GM12891 (cell line): ENCODE measurements at regions not wholly inside any gene's neighbourhood (a gene's known extent, or its start where the extent isn't known, plus 50 kb on each side); places are given as distances from the start of the nearest gene placed in this dataset.

Experiments used
- POLR2A ChIP-seq: IDR thresholded peaks from 2 replicates; pipeline ENCODE4 v1.6.1; 2011; ENCODE audit warnings: low read depth, low read length, control low read depth
- POLR2AphosphoS5 ChIP-seq: IDR thresholded peaks from 2 replicates; pipeline ENCODE4 v1.6.1; 2011; ENCODE audit warnings: low read depth, low read length, control low read depth
- POU2F2 ChIP-seq: IDR thresholded peaks from 2 replicates; pipeline ENCODE4 v1.6.1; 2011; ENCODE audit warnings: low read depth, mild to moderate bottlenecking, control low read depth, low read length, moderate library complexity

- no peak for TF ChIP-seq POLR2A
- TF ChIP-seq POLR2AphosphoS5, result no peak
- TF ChIP-seq POU2F2, result no peak
Measured at GRCh38 chr6:51554029-51554428, 533.4 kb downstream of the PKHD1 start.
